ENCODE measurements at regions not wholly inside any gene's neighbourhood (a gene's known extent, or its start where the extent isn't known, plus 50 kb on each side); places are given as distances from the start of the nearest gene placed in this dataset.
"Not testable (repeated sequence)": the region's sequence is repeated elsewhere in the genome, so short reads cannot be mapped to it uniquely, and the experiment has no call there.

DNA sequence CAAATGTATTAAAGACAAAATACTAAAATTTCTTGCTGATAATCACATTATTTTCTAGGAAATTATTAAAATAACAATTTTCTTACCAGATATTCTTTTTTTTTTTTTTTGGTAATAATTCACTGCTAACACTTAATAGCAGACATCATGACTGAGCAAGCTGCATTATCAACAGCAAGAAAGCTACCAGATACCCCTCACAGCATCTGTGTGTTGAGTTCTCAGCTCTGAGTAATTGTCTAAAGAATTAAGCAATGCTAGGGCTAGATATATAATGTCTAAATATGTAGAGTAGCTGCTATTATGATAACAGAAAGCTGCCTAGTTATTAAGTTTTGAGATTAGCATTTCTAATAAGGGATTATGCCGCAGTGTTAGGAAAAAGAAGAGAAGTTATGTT is 754.3 kb upstream of the PKDCC start:
- DNase-seq (ENCODE audit: low read depth in 2 of 2) = no peak

DNA sequence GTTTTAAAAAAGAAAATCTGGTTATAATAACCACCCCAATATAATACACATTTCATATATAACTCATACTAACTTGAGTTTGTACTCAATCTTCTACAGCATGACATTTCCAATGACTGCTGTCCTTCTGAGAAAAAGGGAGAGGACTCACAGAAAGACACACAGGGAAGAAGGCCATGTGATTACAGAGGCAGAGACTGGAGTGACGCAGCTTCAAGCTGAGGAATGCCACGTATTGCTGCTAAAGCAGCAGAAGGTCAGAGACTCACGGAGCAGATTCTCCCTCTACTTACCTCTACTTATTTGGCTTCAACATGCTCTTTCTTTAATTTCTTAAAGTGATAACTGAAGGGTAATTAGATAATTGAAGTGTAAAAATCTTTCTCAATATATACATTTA is 753.5 kb upstream of the PKDCC start:
- DNase-seq (ENCODE audit: low read depth in 2 of 2) = no peak

DNA sequence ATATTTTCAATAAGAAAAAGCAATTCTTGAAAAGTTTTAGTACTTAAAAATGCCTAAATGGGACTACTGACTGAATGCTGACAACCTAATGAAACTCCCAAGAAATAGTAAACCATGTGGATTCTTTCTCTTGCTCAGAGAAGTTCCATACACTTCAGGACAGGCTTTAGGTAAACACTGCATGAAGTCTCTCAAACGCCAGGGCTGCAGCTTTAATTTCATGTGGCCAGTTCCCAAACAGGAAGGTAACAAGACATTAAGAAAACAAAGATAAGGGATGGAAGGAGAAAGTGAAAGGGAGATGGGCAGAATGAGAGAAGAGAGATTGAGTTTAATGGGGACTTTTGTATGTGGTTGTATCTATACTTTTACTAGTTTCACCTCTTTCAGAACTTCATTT is 734.7 kb upstream of the PKDCC start:
- DNase-seq (ENCODE audit: low read depth in 2 of 2) = no peak

DNA sequence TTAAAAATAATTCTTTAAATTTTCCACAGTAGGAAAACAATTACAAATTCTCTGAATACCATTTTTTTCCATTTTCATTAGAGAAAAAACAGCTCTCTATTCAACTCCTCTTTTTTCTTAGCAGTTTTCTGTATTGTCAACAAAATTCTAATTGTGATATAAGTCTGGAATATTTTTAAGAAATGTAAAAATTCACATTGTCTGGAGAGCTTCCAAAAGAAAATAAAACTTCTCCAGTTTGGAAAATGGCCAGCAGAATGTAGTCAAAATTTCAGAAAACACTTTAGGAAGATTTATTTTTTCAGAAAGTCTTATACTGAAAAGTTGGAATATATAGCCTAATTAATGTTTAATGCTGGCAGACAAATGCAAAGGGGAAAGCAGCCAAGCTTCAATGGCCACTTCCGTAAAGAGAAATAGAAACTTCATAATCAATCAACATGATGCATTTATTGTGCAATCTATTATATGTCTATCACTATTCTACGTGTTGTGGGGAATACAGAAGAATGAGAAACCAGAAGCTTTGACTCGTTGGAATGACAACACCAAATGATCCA is 733.2 kb upstream of the PKDCC start:
- DNase-seq (ENCODE audit: low read depth in 2 of 2) = no peak

DNA sequence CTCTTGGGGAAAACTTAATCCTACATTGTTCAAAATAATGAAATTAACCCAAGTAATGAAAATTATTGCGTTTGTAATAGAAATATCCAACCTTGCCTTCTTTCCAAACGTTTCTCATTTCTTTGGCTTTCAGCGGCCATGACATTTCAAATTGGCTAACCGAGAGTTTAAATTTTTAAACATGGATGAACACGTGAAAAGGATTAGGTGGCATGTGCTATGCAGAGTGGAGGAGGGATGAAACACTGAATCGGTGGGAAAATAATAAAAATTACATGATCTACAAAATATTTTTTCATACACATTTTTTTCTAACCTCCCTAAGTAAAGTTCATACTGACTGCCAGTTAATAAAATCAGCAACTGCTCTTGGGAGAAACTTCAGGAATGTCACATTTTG is 728.4 kb upstream of the PKDCC start:
- DNase-seq (ENCODE audit: low read depth in 2 of 2) = no peak

DNA sequence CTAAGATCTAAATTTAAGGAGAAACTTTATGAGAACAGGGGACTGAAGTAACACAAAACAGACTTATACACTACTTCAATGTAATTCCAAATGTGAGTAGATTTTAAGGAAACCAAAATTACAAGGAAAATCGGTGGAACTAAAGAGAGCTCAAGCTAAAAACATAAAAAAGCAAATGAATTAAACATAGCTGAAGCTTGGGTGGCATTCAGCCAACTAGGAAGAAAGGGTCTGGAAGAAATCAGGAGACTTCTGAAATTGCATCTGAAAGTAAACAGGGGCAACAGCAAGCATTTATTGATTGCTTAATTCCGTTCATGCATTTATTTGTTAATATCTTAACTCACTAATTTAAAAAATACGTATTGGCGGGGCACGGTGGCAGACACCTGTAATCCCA is 727.3 kb upstream of the PKDCC start:
- DNase-seq (ENCODE audit: low read depth in 2 of 2) = no peak

DNA sequence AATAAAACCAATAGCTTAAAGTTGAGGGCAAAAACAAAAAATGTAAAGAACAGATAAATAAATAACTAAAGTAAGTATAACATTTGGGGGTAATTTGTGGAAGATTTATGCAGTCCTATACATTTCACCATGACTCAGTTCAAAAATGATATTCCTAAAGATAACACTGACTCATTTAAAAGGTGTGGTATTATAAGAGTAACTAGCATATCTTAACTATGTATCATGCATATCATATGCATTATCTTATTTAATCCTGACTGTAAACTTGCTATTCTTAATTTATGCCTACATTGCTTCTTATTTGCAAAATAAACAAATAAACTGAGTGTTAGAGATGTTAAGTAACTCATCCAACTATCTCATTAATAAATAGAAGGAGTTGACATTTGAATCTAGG is 726.5 kb upstream of the PKDCC start:
- DNase-seq (ENCODE audit: low read depth in 2 of 2) = no peak

DNA sequence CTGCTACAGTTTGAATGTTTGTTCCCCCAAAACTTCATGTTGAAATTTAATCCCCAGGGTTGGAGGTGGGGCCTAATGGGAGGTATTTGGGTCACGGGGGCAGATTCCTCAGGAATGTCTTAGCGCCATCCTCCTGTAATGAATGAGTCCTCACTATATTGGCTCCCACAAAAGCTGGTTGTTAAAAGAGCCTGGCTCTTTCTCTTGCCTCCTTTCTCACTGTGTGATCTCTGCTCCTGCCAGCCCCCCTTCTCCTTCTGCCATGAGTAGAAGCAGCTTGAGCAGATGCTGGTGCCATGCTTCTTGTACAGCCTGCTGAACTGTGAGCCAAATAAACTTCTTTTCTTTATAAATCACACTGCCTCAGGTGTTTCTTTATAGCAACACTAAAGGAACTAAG is 721.0 kb upstream of the PKDCC start:
- no peak for DNase-seq (ENCODE audit: low read depth in 2 of 2)

DNA sequence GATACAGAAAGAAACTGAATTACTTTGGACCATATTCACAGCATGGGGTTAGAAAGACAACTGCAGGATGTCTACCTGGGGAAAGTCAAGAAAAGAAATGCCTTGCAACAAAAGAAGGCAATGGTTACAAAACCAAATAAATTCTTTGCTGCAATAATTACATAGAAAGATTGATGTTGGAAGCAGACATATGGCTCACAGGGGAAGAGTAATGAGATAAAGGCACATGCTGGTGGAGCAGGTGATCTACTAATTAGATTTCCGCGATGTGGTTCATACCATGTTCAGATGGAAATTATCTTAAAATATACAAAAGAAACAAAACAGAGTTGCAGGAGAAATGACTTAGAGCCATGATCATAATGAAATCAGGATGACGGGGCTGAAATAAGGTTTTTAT is 718.8 kb upstream of the PKDCC start:
- DNase-seq (ENCODE audit: low read depth in 2 of 2) = no peak

DNA sequence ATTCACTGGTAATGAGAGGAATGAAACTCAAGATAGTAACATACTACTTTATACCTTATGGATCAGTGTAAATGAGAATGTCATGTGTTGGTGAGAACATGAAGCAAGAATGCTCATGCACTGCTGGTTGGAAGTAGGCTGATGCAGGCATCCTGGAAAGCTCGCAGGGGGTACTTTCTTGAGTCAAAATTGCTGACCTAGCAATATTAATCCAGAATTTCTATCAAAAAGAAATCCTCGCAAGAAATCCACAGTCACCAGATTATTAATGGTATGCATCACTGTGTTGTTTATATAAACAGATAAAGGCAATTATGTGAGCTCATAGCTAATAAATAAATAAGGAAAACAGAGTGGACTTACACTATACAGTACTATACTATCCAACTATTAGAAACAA is 713.7 kb upstream of the PKDCC start:
- DNase-seq (ENCODE audit: low read depth in 2 of 2) = no peak

DNA sequence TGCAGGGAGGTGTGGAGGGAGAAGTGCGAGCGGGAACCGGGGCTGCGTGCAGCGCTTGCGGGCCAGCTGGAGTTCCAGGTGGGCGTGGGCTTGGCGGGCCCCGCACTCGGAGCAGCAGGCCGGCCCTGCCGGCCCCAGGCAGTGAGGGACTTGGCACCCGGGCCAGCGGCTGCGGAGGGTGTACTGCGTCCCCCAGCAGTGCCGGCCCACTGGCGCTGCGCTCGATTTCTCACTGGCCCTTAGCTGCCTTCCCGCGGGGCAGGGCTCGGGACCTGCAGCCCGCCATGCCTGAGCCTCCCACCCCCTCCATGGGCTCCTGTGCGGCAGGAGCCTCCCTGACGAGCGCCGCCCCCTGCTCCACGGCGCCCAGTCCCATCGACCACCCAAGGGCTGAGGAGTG is 712.2 kb upstream of the PKDCC start:
- not testable (repeated sequence) for DNase-seq (ENCODE audit: low read depth in 2 of 2)

DNA sequence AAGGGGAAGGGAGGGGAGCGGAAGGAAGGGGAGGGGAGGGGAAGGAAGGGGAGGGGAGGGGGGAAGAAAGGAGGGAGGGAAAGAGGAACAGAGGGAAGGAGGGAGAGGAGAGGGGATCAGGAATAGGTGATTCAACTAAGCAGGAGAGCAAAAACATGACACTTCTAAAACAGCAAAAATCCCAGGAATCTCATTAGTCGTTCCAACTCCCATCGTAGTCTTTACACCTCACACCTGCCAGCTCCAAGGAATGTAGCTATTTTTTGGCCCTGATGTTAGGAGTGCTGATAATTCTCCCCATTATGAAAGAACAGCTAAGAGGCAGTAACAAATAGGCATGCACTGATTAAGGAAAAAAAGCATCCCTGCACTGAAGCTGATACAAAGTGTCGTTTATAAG is 709.9 kb upstream of the PKDCC start:
- DNase-seq (ENCODE audit: low read depth in 2 of 2) = no peak

DNA sequence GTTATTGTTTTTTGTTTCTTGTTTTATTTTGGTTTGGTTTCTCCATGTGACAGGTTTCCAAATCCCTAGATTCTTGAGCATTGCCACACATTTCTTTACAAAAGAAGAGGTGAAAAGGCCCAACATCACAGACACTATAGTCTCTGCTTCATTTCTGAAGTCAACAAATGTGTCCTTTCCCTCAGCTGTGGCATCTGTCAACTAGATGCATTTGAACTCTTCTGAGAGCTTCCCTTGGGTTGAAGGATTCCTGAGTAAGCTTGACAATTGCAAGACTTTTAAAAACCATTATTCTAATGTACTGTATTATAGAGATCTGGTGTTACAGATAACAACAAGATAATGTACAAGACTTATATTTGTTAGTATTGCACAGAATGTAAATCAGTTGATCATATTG is 703.3 kb upstream of the PKDCC start:
- no peak for DNase-seq (ENCODE audit: low read depth in 2 of 2)

DNA sequence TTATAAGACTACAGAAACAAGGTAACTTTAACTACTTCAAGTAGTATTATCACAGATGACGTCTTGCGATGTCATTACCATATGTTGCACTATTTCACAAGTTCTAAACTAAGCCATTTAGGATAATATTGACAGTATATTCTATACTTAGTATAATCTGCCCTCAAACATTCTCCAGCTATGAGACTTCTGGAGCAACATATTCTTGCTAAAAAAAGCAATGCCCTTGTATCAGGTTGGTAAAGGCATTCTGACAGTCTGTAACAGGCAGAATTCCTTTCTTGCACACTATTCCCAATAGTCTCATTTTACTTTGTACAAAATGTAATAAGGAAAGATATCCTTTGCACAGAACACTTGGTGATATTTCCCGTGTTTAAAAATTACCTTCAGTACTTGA is 694.8 kb upstream of the PKDCC start:
- no peak for DNase-seq (ENCODE audit: low read depth in 2 of 2)

DNA sequence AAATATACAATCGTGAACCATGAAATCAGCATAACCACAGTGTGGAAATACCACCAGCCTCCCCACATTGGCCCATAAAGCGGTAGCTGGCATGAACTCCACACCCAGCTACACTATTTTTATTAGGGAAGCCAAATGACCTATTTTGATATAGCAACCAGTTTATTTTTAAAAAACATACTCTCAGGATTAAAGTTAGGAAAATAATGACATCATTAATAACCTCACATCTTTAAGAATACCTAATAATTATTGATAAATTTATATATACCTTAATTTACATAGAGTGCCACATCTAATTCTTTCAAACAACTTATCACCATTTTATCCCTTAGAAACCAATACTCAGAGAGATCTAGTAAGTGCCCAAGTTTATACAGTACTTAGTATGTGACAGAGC is 692.0 kb upstream of the PKDCC start:
- no peak for DNase-seq (ENCODE audit: low read depth in 2 of 2)

DNA sequence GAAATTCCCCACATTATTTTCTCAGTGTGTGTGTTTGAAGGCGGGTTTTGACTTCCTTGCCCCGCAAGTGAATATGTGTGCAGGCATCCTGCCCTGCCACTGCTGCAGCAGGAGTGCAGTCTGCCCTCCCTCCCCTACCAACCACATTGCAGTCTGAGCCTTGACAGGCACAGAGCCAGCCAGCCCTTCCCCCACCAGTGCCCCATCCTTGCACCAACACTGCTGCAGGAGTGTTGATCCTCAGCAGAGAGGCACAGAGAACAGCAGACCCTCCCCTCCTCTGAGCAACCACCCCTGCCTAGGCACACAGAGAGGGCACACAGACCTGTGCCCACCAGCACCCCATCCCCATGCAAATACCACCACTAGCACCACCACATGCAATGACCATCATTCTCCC is 683.0 kb upstream of the PKDCC start:
- DNase-seq (ENCODE audit: low read depth in 2 of 2) = no peak

DNA sequence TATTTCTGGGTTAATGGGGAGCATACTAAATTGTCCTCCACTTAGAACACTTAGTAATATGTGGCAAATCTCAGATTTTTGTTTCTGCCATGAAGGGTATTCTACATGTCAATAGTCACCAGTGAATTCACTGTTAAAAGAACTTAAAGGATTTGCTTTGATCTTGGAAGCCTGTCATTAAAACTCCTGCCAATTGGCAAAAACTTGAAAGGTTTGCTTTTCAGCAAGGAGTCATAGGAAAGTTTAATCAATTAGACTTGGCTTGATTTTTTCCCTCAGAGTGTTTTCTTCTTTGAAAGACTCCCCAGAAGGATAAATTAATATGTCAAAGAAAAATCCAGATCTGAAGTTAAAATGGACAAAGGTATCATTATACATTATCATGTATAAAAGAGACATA is 671.9 kb upstream of the PKDCC start:
- no peak for DNase-seq (ENCODE audit: low read depth in 2 of 2)

DNA sequence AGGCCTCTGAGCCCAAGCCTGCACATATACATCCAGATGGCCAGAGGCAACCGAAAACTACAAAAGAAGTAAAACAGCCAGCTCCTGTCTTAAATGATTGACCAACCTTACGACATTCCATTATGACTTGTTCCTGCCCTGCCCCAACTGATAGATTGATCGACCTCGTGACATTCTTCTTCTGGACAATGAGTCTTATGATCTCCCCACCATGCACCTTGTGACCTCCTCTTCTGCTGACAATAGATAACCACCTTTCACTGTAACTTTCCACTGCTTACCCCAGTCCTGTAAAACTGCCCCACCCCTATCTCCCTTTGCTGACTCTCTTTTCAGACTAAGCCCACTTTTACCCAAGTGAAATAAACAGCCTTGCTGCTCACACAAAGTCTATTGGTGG is 670.0 kb upstream of the PKDCC start:
- no peak for DNase-seq (ENCODE audit: low read depth in 2 of 2)

DNA sequence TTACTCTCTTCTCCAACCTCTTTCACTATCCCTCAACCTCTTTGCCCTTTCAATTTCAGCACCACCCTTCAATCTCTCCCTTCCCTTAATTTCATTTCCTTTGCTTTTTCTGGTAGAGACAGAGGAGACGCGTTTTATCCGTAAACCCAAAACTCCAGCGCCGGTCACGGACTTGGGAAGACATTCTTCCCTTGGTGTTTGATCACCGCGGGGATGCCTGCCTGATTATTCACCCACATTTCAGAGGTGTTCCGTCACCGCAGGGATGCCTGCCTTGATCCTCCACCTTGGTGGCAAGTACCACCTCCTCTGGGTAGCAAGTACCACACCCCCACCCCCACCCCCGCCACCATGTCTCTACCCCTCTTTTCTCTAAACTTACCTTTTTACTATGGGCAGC is 669.4 kb upstream of the PKDCC start:
- no peak for DNase-seq (ENCODE audit: low read depth in 2 of 2)

DNA sequence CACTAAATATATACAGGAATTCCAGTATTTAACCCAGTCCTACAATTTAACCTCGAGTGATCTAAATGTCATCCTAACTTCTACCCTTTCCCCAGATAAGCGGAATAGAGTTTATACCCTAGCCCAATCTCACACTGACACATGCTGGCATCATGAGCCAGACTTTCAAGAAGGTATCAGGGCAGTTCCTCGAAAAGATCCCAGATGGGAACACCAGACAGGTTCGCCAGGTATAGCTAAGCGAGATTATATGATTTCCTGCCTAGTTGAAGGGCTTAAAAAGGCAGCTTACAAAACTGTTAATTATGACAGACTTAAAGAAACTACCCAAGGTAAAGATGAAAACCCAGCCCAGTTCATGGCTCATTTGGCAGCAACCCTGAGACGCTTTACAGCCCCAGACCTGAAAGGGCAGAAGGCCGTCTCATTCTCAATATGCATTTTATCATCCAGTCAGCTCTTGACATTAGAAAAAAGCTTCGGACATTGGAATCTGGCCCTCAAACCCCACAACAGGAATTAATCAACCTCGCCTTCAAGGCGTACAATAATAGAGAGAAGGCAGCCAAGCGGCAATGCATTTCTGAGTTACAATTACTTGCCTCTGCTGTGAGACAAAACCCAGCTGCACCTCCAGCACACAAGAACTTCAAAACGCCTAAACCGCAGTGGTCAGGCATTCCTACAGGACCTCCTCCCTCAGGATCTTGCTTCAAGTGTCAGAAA is 668.2 kb upstream of the PKDCC start:
- no peak for DNase-seq (ENCODE audit: low read depth in 2 of 2)

DNA sequence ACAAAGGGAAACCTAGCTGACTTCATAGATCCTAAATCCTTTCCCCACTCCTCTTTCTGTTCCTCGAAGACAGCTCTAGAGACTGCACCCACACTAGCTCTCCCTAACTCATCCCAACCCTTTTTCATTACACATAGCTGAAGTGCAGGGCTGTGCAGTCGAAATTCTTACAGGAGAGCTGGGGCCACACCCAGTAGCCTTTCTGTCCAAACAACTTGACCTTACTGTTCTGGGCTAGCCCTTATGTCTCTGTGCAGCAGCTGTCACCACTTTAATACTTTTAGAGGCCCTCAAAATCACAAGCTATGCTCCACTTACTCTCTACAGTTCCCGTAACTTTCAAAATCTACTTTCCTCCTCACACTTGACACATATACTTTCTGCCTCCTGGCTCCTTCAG is 666.1 kb upstream of the PKDCC start:
- no peak for DNase-seq (ENCODE audit: low read depth in 2 of 2)

DNA sequence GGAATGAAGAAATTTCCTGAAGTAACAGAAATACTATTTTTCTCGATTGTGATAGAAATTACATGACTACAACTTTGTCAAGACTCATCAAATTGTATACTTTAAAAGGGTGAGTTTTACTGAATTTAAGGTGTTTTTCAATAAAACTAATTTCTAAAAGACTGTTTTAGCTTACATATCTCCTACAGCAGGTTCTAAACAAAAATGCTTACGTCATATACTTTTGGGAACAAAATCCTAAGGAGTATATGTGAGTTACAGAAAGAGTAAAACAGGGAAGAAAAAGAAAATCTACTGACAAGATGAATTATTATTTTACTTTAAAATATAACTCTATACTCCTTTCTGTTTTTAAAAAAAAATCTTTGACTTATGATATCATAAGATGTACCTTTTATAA is 660.3 kb upstream of the PKDCC start:
- DNase-seq (ENCODE audit: low read depth in 2 of 2) = no peak

DNA sequence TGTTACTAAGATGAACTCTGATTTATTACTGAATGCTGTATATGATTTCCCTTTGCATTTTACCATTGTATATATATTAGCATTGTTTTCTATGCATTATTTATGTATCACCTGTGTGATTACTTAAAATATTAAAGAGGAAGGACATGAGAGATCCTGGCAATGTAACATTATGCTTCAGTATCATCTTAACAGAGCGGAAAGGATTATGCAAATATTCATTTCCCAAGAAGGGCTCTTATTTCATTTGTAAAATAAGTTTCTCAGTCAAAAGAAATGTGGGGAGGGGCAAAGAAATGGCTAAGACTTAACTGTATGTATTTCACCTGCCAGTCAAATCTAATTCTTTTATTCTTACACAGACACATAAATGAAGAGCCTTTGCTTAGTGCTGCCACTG is 654.2 kb upstream of the PKDCC start:
- no peak for DNase-seq (ENCODE audit: low read depth in 2 of 2)

DNA sequence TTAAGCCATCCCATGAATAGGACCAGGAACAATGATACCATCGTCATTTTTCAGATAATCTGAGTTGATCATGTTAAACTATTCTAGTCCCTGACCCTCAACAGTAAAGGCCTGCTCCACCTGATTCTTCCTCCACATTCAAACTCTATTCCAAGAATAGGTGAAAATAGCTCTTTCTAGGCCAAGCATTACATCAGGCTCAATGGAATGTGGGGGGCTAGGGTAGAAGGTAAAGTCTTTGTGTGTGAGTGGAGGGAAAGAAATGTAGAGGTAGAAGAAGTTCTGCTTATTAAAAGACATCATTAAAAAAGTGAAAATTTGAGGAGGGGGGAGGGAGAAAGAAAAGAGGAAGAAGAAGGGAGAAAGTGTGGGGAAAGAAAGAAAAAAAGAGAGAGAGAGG is 653.3 kb upstream of the PKDCC start:
- no peak for DNase-seq (ENCODE audit: low read depth in 2 of 2)
